GM13976 (cell line): ENCODE measurements at regions not wholly inside any gene's neighbourhood (a gene's known extent, or its start where the extent isn't known, plus 50 kb on each side); places are given as distances from the start of the nearest gene placed in this dataset.

Source experiments
- DNase-seq: peaks from one replicate; pipeline ENCODE4 v3.0.0; 2012; ENCODE audit warnings: low spot score
- CTCF ChIP-seq: IDR thresholded peaks from 2 replicates; pipeline ENCODE4 v1.5.1; 2012; ENCODE audit warnings: borderline replicate concordance, mild to moderate bottlenecking; ENCODE audit not compliant: insufficient read depth; ENCODE audit errors: extremely low read depth, missing control alignments, control extremely low read depth
- in situ Hi-C: fragments of 300-500 bp; cut with MboI; formaldehyde crosslinking; loops from one replicate; pipeline ENCODE4 v1.12.0; 2022; ENCODE audit warnings: low sequenced_read_pairs, mixed read lengths, inconsistent platforms; ENCODE audit not compliant: unreplicated experiment

- TF ChIP-seq CTCF, result no peak
- in situ Hi-C loops, result no loop called here
- no peak for DNase-seq
These were observed 129.1 kb upstream of the SHB start for GRCh38 chr9:38198140-38198539.

GRCh38 chr9:38196714-38197113 is 127.7 kb upstream of the SHB start:
- no peak for DNase-seq
- TF ChIP-seq CTCF, result no peak
- in situ Hi-C loops, result no loop called here

- in situ Hi-C loops, result no loop called here
- no peak for DNase-seq
- TF ChIP-seq CTCF, result no peak
These were observed 126.7 kb upstream of the SHB start for GRCh38 chr9:38195737-38196161.

GRCh38 chr9:38194870-38195269 is 125.8 kb upstream of the SHB start:
- DNase-seq, result no peak
- in situ Hi-C loops, result no loop called here
- TF ChIP-seq CTCF, result no peak

- in situ Hi-C loops, result no loop called here
- TF ChIP-seq CTCF, result no peak
- no peak for DNase-seq
These were observed 123.8 kb upstream of the SHB start for GRCh38 chr9:38192731-38193265.

GRCh38 chr9:38186404-38187115 is 117.5 kb upstream of the SHB start:
- in situ Hi-C loops, result no loop called here
- no peak for DNase-seq
- TF ChIP-seq CTCF, result no peak
